HepG2 (cell line): ENCODE measurements at regions not wholly inside any gene's neighbourhood (a gene's known extent, or its start where the extent isn't known, plus 50 kb on each side); places are given as distances from the start of the nearest gene placed in this dataset.
A peak's percentile ranks its signal among the peaks of the same experiment; 100 is the strongest.

Source experiments
- CHD4 ChIP-seq: fragments of 200-600 bp; sonication (generic); IDR thresholded peaks from 2 replicates; pipeline ENCODE4 v1.7.0; 2017; ENCODE audit warnings: mild to moderate bottlenecking, low read length, borderline replicate concordance
- FLYWCH1 ChIP-seq: sonication (generic); formaldehyde crosslinking; IDR thresholded peaks from 2 replicates; pipeline ENCODE4 v1.8.1; 2023; ENCODE audit warnings: mild to moderate bottlenecking, missing genetic modification reagents
- HDAC2 ChIP-seq: sonication (generic); formaldehyde crosslinking; IDR thresholded peaks from 2 replicates; pipeline ENCODE4 v1.4.0; 2020; ENCODE audit warnings: missing genetic modification reagents
- PAXIP1 ChIP-seq: sonication (generic); formaldehyde crosslinking; conservative IDR thresholded peaks from 2 replicates; pipeline ENCODE4 v1.4.0; 2020; ENCODE audit warnings: mild to moderate bottlenecking, missing genetic modification reagents, moderate library complexity
- SNAPC4 ChIP-seq: sonication (generic); formaldehyde crosslinking; IDR thresholded peaks from 2 replicates; pipeline ENCODE4 v1.4.0; 2020; ENCODE audit warnings: mild to moderate bottlenecking, missing genetic modification reagents
- ZNF670 ChIP-seq: sonication (generic); formaldehyde crosslinking; IDR thresholded peaks from 2 replicates; pipeline ENCODE4 v1.8.0; 2022; ENCODE audit warnings: mild to moderate bottlenecking, missing genetic modification reagents, borderline replicate concordance
- TF ChIP-seq, protein P1 (sequence below): sonication (generic); formaldehyde crosslinking; IDR thresholded peaks from 2 replicates; pipeline ENCODE4 v1.5.0; 2020; ENCODE audit warnings: missing genetic modification reagents
- TF ChIP-seq, protein P2 (sequence below): sonication (generic); formaldehyde crosslinking; IDR thresholded peaks from 2 replicates; pipeline ENCODE4 v1.5.0; 2020; ENCODE audit warnings: missing genetic modification reagents
- TF ChIP-seq, protein P3 (sequence below): IDR thresholded peaks from 2 replicates; pipeline ENCODE4 v1.6.1; 2016; ENCODE audit warnings: missing compliant biosample characterization, missing genetic modification reagents, borderline replicate concordance
- TF ChIP-seq, protein P4 (sequence below): sonication (generic); formaldehyde crosslinking; IDR thresholded peaks from 2 replicates; pipeline ENCODE4 v1.5.0; 2020; ENCODE audit warnings: missing genetic modification reagents, mild to moderate bottlenecking, borderline replicate concordance
- TF ChIP-seq, protein P5 (sequence below): sonication (generic); formaldehyde crosslinking; IDR thresholded peaks from 2 replicates; pipeline ENCODE4 v1.5.0; 2020; ENCODE audit warnings: mild to moderate bottlenecking, missing genetic modification reagents, moderate library complexity

- peak; percentile 92; the same call in 1 of the 2 replicates for TF ChIP-seq SNAPC4 (CRISPR knock-in tag)
- TF ChIP-seq, protein P1, sequence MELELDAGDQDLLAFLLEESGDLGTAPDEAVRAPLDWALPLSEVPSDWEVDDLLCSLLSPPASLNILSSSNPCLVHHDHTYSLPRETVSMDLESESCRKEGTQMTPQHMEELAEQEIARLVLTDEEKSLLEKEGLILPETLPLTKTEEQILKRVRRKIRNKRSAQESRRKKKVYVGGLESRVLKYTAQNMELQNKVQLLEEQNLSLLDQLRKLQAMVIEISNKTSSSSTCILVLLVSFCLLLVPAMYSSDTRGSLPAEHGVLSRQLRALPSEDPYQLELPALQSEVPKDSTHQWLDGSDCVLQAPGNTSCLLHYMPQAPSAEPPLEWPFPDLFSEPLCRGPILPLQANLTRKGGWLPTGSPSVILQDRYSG (CRISPR knock-in tag): no peak
- TF ChIP-seq, protein P2, sequence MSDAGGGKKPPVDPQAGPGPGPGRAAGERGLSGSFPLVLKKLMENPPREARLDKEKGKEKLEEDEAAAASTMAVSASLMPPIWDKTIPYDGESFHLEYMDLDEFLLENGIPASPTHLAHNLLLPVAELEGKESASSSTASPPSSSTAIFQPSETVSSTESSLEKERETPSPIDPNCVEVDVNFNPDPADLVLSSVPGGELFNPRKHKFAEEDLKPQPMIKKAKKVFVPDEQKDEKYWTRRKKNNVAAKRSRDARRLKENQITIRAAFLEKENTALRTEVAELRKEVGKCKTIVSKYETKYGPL (CRISPR knock-in tag): no peak
- TF ChIP-seq, protein P3, sequence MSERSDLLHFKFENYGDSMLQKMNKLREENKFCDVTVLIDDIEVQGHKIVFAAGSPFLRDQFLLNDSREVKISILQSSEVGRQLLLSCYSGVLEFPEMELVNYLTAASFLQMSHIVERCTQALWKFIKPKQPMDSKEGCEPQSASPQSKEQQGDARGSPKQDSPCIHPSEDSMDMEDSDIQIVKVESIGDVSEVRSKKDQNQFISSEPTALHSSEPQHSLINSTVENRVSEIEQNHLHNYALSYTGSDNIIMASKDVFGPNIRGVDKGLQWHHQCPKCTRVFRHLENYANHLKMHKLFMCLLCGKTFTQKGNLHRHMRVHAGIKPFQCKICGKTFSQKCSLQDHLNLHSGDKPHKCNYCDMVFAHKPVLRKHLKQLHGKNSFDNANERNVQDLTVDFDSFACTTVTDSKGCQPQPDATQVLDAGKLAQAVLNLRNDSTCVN (CRISPR knock-in tag): peak; percentile 89; the same call in 1 of the 2 replicates
- TF ChIP-seq HDAC2 (CRISPR knock-in tag): peak; percentile 98
- TF ChIP-seq PAXIP1 (CRISPR knock-in tag): peak; percentile 98
- TF ChIP-seq ZNF670 (CRISPR knock-in tag): peak; percentile 97
- peak; percentile 99 for TF ChIP-seq CHD4
- TF ChIP-seq, protein P4, sequence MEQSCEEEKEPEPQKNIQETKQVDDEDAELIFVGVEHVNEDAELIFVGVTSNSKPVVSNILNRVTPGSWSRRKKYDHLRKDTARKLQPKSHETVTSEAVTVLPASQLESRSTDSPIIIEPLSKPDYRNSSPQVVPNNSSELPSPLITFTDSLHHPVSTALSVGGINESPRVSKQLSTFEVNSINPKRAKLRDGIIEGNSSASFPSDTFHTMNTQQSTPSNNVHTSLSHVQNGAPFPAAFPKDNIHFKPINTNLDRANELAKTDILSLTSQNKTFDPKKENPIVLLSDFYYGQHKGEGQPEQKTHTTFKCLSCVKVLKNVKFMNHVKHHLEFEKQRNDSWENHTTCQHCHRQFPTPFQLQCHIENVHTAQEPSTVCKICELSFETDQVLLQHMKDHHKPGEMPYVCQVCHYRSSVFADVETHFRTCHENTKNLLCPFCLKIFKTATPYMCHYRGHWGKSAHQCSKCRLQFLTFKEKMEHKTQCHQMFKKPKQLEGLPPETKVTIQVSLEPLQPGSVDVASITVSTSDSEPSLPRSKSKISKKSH: peak; percentile 86; the same call in 1 of the 2 replicates
- no peak for TF ChIP-seq FLYWCH1 (CRISPR knock-in tag)
- TF ChIP-seq, protein P5, sequence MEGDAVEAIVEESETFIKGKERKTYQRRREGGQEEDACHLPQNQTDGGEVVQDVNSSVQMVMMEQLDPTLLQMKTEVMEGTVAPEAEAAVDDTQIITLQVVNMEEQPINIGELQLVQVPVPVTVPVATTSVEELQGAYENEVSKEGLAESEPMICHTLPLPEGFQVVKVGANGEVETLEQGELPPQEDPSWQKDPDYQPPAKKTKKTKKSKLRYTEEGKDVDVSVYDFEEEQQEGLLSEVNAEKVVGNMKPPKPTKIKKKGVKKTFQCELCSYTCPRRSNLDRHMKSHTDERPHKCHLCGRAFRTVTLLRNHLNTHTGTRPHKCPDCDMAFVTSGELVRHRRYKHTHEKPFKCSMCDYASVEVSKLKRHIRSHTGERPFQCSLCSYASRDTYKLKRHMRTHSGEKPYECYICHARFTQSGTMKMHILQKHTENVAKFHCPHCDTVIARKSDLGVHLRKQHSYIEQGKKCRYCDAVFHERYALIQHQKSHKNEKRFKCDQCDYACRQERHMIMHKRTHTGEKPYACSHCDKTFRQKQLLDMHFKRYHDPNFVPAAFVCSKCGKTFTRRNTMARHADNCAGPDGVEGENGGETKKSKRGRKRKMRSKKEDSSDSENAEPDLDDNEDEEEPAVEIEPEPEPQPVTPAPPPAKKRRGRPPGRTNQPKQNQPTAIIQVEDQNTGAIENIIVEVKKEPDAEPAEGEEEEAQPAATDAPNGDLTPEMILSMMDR (CRISPR knock-in tag): peak; percentile 58
These were observed 84.2 kb downstream of the CEBPB start (continued) for GRCh38 chr20:50274570-50275430.
